BLaER1 (cell line): ENCODE measurements at regions not wholly inside any gene's neighbourhood (a gene's known extent, or its start where the extent isn't known, plus 50 kb on each side); places are given as distances from the start of the nearest gene placed in this dataset.

ENCODE experiments used
- H3K27ac ChIP-seq: shearing (Covaris generic); formaldehyde crosslinking; 2 replicates; pipeline ENCODE4 v1.8.1; 2022
- H3K27me3 ChIP-seq: shearing (Covaris generic); formaldehyde crosslinking; 2 replicates; pipeline ENCODE4 v1.8.1; 2022
- H3K36me3 ChIP-seq: shearing (Covaris generic); formaldehyde crosslinking; 2 replicates; pipeline ENCODE4 v1.8.1; 2022
- H3K4me1 ChIP-seq: shearing (Covaris generic); formaldehyde crosslinking; 2 replicates; pipeline ENCODE4 v1.8.1; 2022
- H3K4me2 ChIP-seq: shearing (Covaris generic); formaldehyde crosslinking; 2 replicates; pipeline ENCODE4 v1.8.1; 2022
- H3K4me3 ChIP-seq: shearing (Covaris generic); formaldehyde crosslinking; 2 replicates; pipeline ENCODE4 v1.8.1; 2022
- H3K9ac ChIP-seq: shearing (Covaris generic); formaldehyde crosslinking; 2 replicates; pipeline ENCODE4 v1.8.1; 2022
- H3K9me3 ChIP-seq: shearing (Covaris generic); formaldehyde crosslinking; 2 replicates; pipeline ENCODE4 v1.8.1; 2022
- H4K20me1 ChIP-seq: shearing (Covaris generic); formaldehyde crosslinking; 2 replicates; pipeline ENCODE4 v1.8.1; 2022
- Cebpa-rat ChIP-seq: shearing (Covaris generic); IDR thresholded peaks from 2 replicates; pipeline ENCODE4 v1.8.1; 2022

DNA sequence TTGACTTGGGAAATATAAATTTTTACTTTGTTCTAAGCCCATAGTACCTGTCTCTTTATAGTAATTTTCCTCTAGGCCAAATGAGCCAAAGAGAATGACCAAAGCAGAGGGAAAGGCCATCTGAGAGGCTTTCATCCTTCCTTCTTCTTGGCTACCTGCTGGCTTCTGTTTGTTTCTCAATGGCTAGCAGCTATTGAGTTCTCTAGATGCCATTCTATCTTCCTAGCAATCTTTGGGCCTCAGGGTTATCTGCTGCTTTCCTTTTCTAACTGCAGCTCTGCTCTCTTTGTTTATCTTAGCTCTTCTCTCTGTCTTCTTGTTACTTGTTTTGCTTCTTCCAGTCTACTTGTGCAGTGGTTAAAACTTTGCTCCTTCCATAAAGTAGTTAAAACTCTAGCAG lies 601.1 kb upstream of the NRXN1 start:
- TF ChIP-seq Cebpa-rat, result no peak
- Histone ChIP-seq H3K4me1 (no peaks in the 10 kb centered on the region), H3K27ac (no peak overlapping the region), H4K20me1 (no peaks in the 10 kb centered on the region), H3K36me3 (no peaks in the 10 kb centered on the region), H3K9ac (no peak overlapping the region), H3K9me3 (no peaks in the 10 kb centered on the region), H3K4me3 (no peak overlapping the region), H3K4me2 (no peak overlapping the region), H3K27me3 (no peaks in the 10 kb centered on the region)

DNA sequence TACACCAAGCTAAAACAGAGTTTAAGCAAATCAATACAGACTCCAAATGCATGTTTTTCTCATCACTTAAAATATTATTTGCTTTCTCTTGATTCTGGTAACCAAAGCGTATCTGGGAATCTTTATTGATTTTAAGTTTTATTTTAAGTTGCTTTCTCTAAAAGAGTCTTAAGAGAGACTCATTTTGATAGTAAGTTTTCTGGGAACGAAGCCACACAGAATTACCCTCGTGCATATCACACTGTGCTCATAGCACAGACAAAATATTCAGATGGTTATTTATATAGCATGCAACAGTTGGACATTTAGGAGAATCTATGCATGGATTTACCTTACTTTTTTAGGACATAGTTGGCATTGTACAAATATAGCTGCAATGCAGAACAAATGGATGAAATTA lies 597.5 kb upstream of the NRXN1 start:
- Histone ChIP-seq H4K20me1 (no peaks in the 10 kb centered on the region), H3K27me3 (no peaks in the 10 kb centered on the region), H3K9me3 (no peaks in the 10 kb centered on the region), H3K27ac (no peak overlapping the region), H3K4me1 (no peaks in the 10 kb centered on the region), H3K4me3 (no peak overlapping the region), H3K4me2 (no peak overlapping the region), H3K36me3 (no peaks in the 10 kb centered on the region), H3K9ac (no peak overlapping the region)
- no peak for TF ChIP-seq Cebpa-rat

DNA sequence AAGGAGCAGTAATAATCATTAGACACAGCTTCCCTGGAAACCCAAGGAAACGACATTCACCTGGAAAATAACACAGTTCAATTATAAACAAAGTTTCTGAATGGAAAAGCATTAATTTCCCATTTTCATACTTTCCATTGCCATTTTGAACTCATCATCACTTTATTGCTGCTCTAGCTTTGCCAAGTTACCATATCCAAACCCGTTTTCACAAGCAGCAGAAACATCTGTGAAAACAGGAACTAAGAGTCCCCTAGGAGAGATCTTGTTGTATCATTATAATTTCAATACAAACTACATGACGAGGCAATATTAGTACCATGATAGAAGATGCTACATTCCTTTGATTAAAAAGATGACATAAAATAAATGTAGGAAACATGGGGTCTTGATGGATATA lies 597.0 kb upstream of the NRXN1 start:
- Histone ChIP-seq H3K4me2 (no peak overlapping the region), H3K27ac (no peak overlapping the region), H3K9ac (no peak overlapping the region), H3K4me3 (no peak overlapping the region), H3K4me1 (no peaks in the 10 kb centered on the region), H3K36me3 (no peaks in the 10 kb centered on the region), H3K9me3 (no peaks in the 10 kb centered on the region), H4K20me1 (no peaks in the 10 kb centered on the region), H3K27me3 (no peaks in the 10 kb centered on the region)
- TF ChIP-seq Cebpa-rat, result no peak

DNA sequence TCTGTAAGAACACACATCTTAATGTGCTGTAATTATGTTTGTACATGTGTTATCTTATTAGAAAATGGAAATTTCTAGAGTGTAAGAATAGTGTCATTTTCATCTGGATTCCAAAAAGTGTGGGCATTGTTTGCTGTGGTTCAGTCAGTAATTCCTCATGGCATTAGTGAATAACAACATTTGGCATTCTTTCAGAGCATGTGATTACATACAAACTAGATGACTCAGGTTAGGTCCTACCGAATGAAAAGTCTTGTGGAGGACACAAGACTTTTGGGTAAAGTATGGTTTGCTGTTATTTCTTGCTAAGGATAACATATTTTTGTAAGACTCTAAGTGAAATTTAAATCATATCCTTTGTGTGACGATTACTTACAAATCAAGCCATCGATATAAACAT lies 593.1 kb upstream of the NRXN1 start:
- H3K27me3 ChIP-seq, result no peaks in the 10 kb centered on the region
- no peaks in the 10 kb centered on the region for H4K20me1 ChIP-seq
- no peaks in the 10 kb centered on the region for H3K36me3 ChIP-seq
- no peak overlapping the region for H3K4me3 ChIP-seq
- H3K4me1 ChIP-seq, result no peaks in the 10 kb centered on the region
- no peak for TF ChIP-seq Cebpa-rat
- H3K9ac ChIP-seq, result no peak overlapping the region
- no peak overlapping the region for H3K4me2 ChIP-seq
- H3K9me3 ChIP-seq, result no peaks in the 10 kb centered on the region
- no peak overlapping the region for H3K27ac ChIP-seq

DNA sequence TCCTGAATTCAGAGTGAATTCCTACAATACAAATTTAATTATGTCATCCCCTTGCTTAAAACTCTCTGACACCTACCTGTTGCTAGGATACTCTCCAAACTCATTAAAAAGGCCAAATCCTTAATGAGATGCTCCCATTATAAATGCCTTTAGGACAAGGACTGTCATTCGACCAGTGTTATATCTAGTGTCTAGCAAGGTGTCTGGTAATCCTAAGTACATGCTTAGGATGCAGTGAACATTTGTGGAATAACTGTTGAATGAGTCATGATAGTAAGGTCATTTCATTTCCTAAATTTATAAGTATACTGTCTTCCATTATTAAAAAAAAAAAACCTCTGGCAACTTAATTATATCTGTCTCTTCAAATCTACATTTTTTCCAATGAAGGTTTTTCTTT lies 588.9 kb upstream of the NRXN1 start:
- no peak overlapping the region for H3K4me3 ChIP-seq
- H4K20me1 ChIP-seq, result no peaks in the 10 kb centered on the region
- H3K36me3 ChIP-seq, result no peaks in the 10 kb centered on the region
- peaks cover 7% of the 10 kb centered on the region for H3K9me3 ChIP-seq
- no peak overlapping the region for H3K9ac ChIP-seq
- no peak for TF ChIP-seq Cebpa-rat
- no peaks in the 10 kb centered on the region for H3K4me1 ChIP-seq
- H3K4me2 ChIP-seq, result no peak overlapping the region
- no peaks in the 10 kb centered on the region for H3K27me3 ChIP-seq
- no peak overlapping the region for H3K27ac ChIP-seq

DNA sequence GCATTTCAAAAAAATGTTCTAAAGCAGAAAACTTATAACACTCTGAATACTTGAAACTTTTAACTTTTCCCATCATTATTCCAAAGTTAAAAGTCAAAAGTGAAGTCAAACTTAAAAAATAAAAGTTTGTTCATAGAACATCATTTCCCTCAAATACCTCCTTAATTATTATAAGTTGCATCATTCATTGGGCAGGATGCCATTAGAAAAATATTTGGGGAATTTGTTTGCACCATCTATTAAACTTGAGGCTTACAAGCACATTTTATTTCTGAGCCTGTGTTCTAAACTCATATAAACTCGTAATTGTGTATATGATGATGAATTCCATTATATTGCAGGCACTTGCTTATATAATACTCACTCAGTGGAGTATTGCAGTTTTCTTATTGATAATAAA lies 588.0 kb upstream of the NRXN1 start:
- Histone ChIP-seq H3K27me3 (no peaks in the 10 kb centered on the region), H3K4me2 (no peak overlapping the region), H3K4me1 (no peaks in the 10 kb centered on the region), H4K20me1 (no peaks in the 10 kb centered on the region), H3K27ac (no peak overlapping the region), H3K4me3 (no peak overlapping the region), H3K9ac (no peak overlapping the region), H3K9me3 (peaks cover 15% of the 10 kb centered on the region), H3K36me3 (no peaks in the 10 kb centered on the region)
- no peak for TF ChIP-seq Cebpa-rat

DNA sequence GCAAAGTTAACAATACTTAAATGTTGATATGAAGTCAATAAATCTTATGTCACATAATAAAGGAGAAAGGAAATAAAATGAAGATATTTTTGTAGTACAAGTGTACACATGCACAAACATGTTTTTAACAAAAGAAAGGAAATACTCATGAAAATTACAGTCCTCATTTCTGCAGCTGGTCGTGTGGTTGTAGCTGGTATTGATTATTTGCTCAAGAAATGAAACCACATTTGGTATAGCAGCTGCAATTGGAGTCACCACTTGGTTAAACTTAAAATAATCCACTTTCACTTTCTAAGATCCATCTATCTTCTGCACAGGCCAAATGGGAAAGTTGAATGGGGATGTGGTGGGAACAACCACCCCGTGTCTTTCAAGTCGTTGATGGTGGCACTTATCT lies 580.5 kb upstream of the NRXN1 start:
- no peak for TF ChIP-seq Cebpa-rat
- Histone ChIP-seq H3K4me3 (no peak overlapping the region), H3K36me3 (no peaks in the 10 kb centered on the region), H3K4me1 (no peaks in the 10 kb centered on the region), H3K27ac (no peak overlapping the region), H4K20me1 (no peaks in the 10 kb centered on the region), H3K9me3 (peaks cover 51% of the 10 kb centered on the region), H3K9ac (no peak overlapping the region), H3K27me3 (no peaks in the 10 kb centered on the region), H3K4me2 (no peak overlapping the region)

DNA sequence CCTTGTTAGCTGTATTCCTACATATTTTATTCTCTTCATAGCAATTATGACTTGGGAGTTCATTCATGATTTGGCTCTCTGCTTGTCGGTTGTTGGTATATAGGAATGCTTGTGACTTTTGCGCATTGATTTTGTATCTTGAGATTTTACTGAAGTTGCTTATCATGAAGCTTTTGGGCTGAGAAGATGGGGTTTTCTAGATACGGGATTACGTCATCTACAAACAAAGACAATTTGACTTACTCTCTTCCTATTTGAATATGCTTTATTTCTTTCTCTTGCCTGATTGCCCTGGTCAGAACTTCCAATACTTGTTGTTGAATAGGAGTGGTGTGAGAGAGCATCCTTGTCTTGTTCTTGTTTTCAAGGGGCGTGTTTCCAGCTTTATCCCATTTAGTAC lies 569.8 kb upstream of the NRXN1 start:
- Histone ChIP-seq H3K36me3 (no peaks in the 10 kb centered on the region), H3K27ac (no peak overlapping the region), H3K27me3 (no peaks in the 10 kb centered on the region), H3K9me3 (no peaks in the 10 kb centered on the region), H3K4me3 (no peak overlapping the region), H3K4me1 (peaks cover 10% of the 10 kb centered on the region), H4K20me1 (no peaks in the 10 kb centered on the region), H3K9ac (no peak overlapping the region), H3K4me2 (no peak overlapping the region)
- TF ChIP-seq Cebpa-rat, result no peak

DNA sequence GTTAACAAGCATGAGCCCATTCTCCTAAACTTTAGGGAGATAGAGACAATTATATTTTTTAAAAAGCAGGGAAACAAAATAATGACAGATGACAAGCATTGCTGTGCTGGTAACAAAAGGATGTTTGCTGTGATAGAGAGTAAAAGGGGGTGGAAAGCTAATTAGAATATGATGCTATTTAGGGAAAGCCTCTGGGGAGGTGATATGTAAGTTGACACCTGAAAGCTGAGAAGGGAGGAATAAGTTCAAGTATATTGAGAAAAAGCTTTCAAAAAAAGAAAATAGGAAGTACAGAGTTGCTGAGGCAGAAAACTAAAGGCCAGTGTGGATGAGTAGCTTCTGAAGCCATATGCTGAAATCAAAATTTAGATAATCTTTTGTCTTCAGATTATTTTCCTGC lies 565.2 kb upstream of the NRXN1 start:
- no peaks in the 10 kb centered on the region for H4K20me1 ChIP-seq
- H3K4me2 ChIP-seq, result peak overlapping the region; percentile 22
- no peaks in the 10 kb centered on the region for H3K36me3 ChIP-seq

DNA sequence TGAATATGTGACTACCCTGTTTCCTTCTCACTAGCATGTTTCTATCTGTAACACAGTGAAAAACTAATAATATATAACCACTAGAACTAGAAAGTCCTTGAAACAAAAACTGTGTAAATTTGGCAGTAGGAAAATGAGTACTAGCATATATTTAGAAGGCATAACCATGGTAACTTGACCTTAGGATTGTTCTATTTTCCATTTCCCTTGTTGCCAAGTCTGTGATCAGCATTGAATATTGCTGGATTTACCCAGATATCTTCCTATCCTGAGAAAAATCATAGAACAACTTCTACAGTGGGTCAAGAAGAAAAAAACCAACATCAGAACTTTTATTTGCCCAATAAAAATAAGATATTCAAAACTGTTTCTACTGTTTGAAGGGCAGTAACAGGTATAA lies 563.9 kb upstream of the NRXN1 start:
- no peaks in the 10 kb centered on the region for H3K27me3 ChIP-seq
- H3K27ac ChIP-seq, result no peak overlapping the region
- no peaks in the 10 kb centered on the region for H3K9me3 ChIP-seq
- H3K36me3 ChIP-seq, result no peaks in the 10 kb centered on the region
- peaks cover 15% of the 10 kb centered on the region for H3K4me1 ChIP-seq
- TF ChIP-seq Cebpa-rat, result no peak
- no peak overlapping the region for H3K4me3 ChIP-seq
- H3K9ac ChIP-seq, result no peak overlapping the region
- H3K4me2 ChIP-seq, result no peak overlapping the region
- H4K20me1 ChIP-seq, result no peaks in the 10 kb centered on the region

More for the DNA sequence above, 565.2 kb upstream of the NRXN1 start:
- Histone ChIP-seq H3K9me3 (no peaks in the 10 kb centered on the region), H3K27me3 (no peaks in the 10 kb centered on the region), H3K9ac (no peak overlapping the region), H3K4me3 (no peak overlapping the region), H3K27ac (no peak overlapping the region), H3K4me1 (peaks cover 15% of the 10 kb centered on the region)
- no peak for TF ChIP-seq Cebpa-rat

DNA sequence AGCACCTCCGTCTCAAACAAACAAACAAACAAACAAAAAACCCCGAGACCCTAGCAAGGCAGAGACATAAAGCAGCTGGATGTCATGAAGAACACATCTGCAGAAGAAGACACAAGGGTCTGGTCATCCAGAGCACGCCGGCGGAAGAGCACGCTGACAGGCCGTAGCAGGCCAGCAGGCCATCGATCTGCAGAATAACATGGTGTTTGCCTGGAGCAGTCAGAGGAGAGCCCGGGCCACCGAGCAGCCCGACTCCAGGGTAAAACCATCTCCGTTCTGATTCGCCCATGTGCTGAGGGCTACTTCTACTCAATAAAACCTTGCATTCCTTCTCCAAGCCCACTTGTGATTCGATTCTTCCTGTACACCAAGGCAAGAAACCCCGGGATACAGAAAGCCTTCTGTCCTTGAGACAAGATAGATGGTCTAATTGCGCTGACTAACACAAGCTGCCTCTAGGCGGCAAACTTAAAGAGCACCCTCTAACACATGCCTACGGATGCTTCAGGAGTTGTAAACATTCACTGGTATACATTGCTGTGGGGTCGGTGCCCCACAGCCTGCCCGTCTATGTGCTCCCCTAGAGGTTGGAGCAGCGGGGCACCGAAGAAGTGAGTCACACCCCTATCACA lies 549.8 kb upstream of the NRXN1 start:
- H3K9me3 ChIP-seq, result no peaks in the 10 kb centered on the region
- H4K20me1 ChIP-seq, result no peaks in the 10 kb centered on the region
- H3K9ac ChIP-seq, result no peak overlapping the region
- no peaks in the 10 kb centered on the region for H3K27me3 ChIP-seq
- H3K4me2 ChIP-seq, result no peak overlapping the region
- H3K27ac ChIP-seq, result no peak overlapping the region
- no peak overlapping the region for H3K4me3 ChIP-seq
- TF ChIP-seq Cebpa-rat, result no peak
- H3K36me3 ChIP-seq, result no peaks in the 10 kb centered on the region
- H3K4me1 ChIP-seq, result no peaks in the 10 kb centered on the region
